ENCODE measurements at regions not wholly inside any gene's neighbourhood (a gene's known extent, or its start where the extent isn't known, plus 50 kb on each side); places are given as distances from the start of the nearest gene placed in this dataset.

DNA sequence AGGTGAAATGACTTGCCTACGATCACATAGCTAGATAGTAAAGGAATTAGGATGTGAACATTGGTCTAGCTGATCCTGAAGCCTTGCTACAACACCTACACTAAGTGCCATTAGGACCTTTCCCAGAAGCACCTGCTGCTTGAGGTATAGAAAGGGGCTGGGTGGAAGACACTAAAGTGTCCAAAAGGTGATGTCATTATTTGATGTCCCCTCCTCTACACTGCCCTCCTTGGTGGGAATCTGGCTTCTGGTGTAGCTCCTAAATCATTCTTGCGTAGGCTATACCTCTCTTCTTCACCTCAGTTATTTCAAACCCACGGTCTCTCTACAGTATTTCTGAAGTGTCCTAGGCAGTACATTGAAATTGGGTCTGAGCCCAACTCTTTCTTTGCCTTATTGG, 132.5 kb upstream of the FGGY start:
- TF ChIP-seq, protein P1, sequence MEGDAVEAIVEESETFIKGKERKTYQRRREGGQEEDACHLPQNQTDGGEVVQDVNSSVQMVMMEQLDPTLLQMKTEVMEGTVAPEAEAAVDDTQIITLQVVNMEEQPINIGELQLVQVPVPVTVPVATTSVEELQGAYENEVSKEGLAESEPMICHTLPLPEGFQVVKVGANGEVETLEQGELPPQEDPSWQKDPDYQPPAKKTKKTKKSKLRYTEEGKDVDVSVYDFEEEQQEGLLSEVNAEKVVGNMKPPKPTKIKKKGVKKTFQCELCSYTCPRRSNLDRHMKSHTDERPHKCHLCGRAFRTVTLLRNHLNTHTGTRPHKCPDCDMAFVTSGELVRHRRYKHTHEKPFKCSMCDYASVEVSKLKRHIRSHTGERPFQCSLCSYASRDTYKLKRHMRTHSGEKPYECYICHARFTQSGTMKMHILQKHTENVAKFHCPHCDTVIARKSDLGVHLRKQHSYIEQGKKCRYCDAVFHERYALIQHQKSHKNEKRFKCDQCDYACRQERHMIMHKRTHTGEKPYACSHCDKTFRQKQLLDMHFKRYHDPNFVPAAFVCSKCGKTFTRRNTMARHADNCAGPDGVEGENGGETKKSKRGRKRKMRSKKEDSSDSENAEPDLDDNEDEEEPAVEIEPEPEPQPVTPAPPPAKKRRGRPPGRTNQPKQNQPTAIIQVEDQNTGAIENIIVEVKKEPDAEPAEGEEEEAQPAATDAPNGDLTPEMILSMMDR (IDR thresholded peaks at IDR 0.05) = no peak
- TF ChIP-seq POLR2A (IDR thresholded peaks at IDR 0.05) = no peak

Data from ovary (tissue), 3 donors.